ENCODE measurements at regions not wholly inside any gene's neighbourhood (a gene's known extent, or its start where the extent isn't known, plus 50 kb on each side); places are given as distances from the start of the nearest gene placed in this dataset.
A peak's percentile ranks its signal among the peaks of the same experiment; 100 is the strongest.

GRCh38 chr3:64924961-64925360 is 237.2 kb upstream of the ADAMTS9 start:
- no peak for ATAC-seq
- no peak for DNase-seq (ENCODE audit: low spot score)

- no peak for ATAC-seq
These were observed 234.4 kb upstream of the ADAMTS9 start for GRCh38 chr3:64922213-64922612.

GRCh38 chr3:64921281-64922065 is 233.7 kb upstream of the ADAMTS9 start:
- no peak for ATAC-seq
- DNase-seq (ENCODE audit: low spot score): no peak

More at GRCh38 chr3:64922213-64922612, 234.4 kb upstream of the ADAMTS9 start:
- no peak for DNase-seq (ENCODE audit: low spot score)

- DNase-seq (ENCODE audit: low spot score) (no peak), ATAC-seq (no peak)
These were observed 232.1 kb upstream of the ADAMTS9 start for GRCh38 chr3:64919934-64920333.

GRCh38 chr3:64918989-64919388 is 231.2 kb upstream of the ADAMTS9 start:
- ATAC-seq: no peak
- no peak for DNase-seq (ENCODE audit: low spot score)

GRCh38 chr3:64917914-64918453 is 230.2 kb upstream of the ADAMTS9 start:
- DNase-seq (ENCODE audit: low spot score) (no peak), ATAC-seq (no peak)

GRCh38 chr3:64916937-64917336 is 229.1 kb upstream of the ADAMTS9 start:
- ATAC-seq: no peak
- no peak for DNase-seq (ENCODE audit: low spot score)

- DNase-seq (ENCODE audit: low spot score) (no peak), ATAC-seq (peak; percentile 96)
These were observed 228.5 kb upstream of the ADAMTS9 start for GRCh38 chr3:64916192-64916798.

- ATAC-seq (no peak), DNase-seq (ENCODE audit: low spot score) (no peak)
These were observed 228.0 kb upstream of the ADAMTS9 start for GRCh38 chr3:64915778-64916177.

GRCh38 chr3:64913515-64913914 is 225.7 kb upstream of the ADAMTS9 start:
- no peak for ATAC-seq
- no peak for DNase-seq (ENCODE audit: low spot score)

GRCh38 chr3:64911138-64911537 is 223.3 kb upstream of the ADAMTS9 start:
- no peak for DNase-seq (ENCODE audit: low spot score)
- no peak for ATAC-seq

- ATAC-seq (no peak), DNase-seq (ENCODE audit: low spot score) (no peak)
These were observed 222.1 kb upstream of the ADAMTS9 start for GRCh38 chr3:64909757-64910467.

GRCh38 chr3:64909011-64909410 is 221.2 kb upstream of the ADAMTS9 start:
- DNase-seq (ENCODE audit: low spot score): no peak
- ATAC-seq: no peak

- no peak for DNase-seq (ENCODE audit: low spot score)
- no peak for ATAC-seq
These were observed 220.5 kb upstream of the ADAMTS9 start for GRCh38 chr3:64908251-64908685.

GRCh38 chr3:64905906-64906410 is 218.2 kb upstream of the ADAMTS9 start:
- DNase-seq (ENCODE audit: low spot score) (no peak), ATAC-seq (no peak)

GRCh38 chr3:64903006-64903405 is 215.2 kb upstream of the ADAMTS9 start:
- DNase-seq (ENCODE audit: low spot score) (no peak), ATAC-seq (no peak)

- no peak for ATAC-seq
These were observed 214.3 kb upstream of the ADAMTS9 start for GRCh38 chr3:64901986-64902516.

GRCh38 chr3:64901522-64901885 is 213.7 kb upstream of the ADAMTS9 start:
- ATAC-seq: peak; percentile 63

More at GRCh38 chr3:64901986-64902516, 214.3 kb upstream of the ADAMTS9 start:
- DNase-seq (ENCODE audit: low spot score): no peak

GRCh38 chr3:64900617-64901521 is 213.1 kb upstream of the ADAMTS9 start:
- DNase-seq (ENCODE audit: low spot score): no peak
- ATAC-seq: no peak

More at GRCh38 chr3:64901522-64901885, 213.7 kb upstream of the ADAMTS9 start:
- DNase-seq (ENCODE audit: low spot score): no peak

GRCh38 chr3:64900156-64900555 is 212.4 kb upstream of the ADAMTS9 start:
- no peak for ATAC-seq
- no peak for DNase-seq (ENCODE audit: low spot score)

All from left lobe of liver (tissue), 2 donors.